Esophagus squamous epithelium (tissue), 4 donors: ENCODE measurements at regions not wholly inside any gene's neighbourhood (a gene's known extent, or its start where the extent isn't known, plus 50 kb on each side); places are given as distances from the start of the nearest gene placed in this dataset.

Experiments used
- CTCF ChIP-seq, 6 experiments: fragments of 450-650 bp in 4 of 6; fragments of 200-600 bp in 2 of 6; sonication (generic) in 2 of 6; IDR thresholded peaks; one replicate each; pipeline ENCODE4 v1.5.1; 2016 to 2019; ENCODE audit warnings: antibody characterized with exemption in 6 of 6, mild to moderate bottlenecking in 4 of 6, moderate library complexity in 4 of 6
- POLR2A ChIP-seq, 4 donors: fragments of 450-650 bp; IDR thresholded peaks; one replicate each; pipeline ENCODE4 v1.6.1; 2017; ENCODE audit warnings: antibody characterized with exemption in 4 of 4, mild to moderate bottlenecking in 4 of 4, moderate library complexity in 3 of 4

- no peak for TF ChIP-seq CTCF (IDR thresholded peaks at IDR 0.05)
- TF ChIP-seq POLR2A (IDR thresholded peaks at IDR 0.05): no peak
Observed at GRCh38 chr5:162289489-162289888, 221.9 kb downstream of the GABRG2 start.
